Ureter (tissue), 1 donor: ENCODE measurements at regions not wholly inside any gene's neighbourhood (a gene's known extent, or its start where the extent isn't known, plus 50 kb on each side); places are given as distances from the start of the nearest gene placed in this dataset.
"Not testable (repeated sequence)": the region's sequence is repeated elsewhere in the genome, so short reads cannot be mapped to it uniquely, and the experiment has no call there.

ENCODE experiments used
- DNase-seq: peaks from one replicate; pipeline ENCODE4 v3.0.0-alpha.2; 2020; ENCODE audit warnings: low spot score
- donor health status: DM: yes; HTN: yes; CAD: no.

GRCh38 chr10:120204877-120205276 is 252.2 kb upstream of the PLPP4 start:
- no peak for DNase-seq

DNA sequence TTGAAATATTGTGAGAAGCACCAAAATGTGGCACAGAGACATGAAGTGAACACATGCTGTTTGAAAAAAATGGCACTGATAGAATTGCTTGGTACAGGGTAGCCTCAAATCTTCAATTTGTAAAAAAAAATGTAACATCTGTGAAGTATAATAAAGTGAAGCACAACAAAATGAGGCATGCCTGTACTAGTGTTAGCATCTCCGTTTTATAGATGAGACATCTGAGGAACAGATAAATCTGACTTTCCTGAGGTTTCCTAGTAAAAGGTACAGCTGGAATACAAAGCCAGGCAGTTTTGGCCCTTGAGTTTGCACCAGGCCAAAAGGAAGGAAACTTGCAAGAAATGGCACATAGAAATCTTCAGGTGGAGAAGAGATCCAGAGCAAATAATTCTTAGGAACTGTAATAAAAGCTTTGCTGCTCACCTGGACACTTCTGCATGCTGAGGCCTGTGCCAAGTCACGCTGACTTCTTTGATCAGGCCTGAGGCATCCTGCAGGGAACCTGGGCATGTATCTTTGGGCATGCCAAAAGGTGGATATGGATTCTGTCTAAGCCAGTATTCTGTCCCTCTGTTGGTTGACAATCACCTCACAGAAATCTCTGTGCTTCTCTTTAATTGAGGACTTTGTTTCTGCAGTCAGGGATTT is 251.5 kb upstream of the PLPP4 start:
- no peak for DNase-seq

DNA sequence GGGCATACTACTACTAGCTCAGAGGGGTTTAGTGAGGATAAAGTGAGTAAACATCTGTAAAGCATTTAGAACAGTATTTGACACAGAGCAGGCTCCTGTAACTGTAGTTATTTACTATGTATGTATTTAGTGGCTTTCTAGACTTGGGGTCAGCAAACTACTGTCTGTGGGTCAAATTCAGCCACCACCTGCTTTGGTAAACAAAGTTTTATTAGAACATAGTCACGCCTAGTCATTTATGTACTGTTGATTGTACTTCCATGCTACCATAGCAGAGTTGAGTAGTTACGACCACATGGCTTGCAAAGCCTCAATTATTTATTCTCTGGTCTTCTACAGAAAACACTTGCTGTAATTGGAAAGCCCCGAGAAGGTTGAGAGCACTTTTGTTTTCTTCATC is 248.5 kb upstream of the PLPP4 start:
- no peak for DNase-seq

GRCh38 chr10:120209124-120209762 is 247.8 kb upstream of the PLPP4 start:
- no peak for DNase-seq

- DNase-seq = no peak
Measured at GRCh38 chr10:120212275-120212674, 244.8 kb upstream of the PLPP4 start.

GRCh38 chr10:120213283-120213682 is 243.7 kb upstream of the PLPP4 start:
- DNase-seq = not testable (repeated sequence)

DNA sequence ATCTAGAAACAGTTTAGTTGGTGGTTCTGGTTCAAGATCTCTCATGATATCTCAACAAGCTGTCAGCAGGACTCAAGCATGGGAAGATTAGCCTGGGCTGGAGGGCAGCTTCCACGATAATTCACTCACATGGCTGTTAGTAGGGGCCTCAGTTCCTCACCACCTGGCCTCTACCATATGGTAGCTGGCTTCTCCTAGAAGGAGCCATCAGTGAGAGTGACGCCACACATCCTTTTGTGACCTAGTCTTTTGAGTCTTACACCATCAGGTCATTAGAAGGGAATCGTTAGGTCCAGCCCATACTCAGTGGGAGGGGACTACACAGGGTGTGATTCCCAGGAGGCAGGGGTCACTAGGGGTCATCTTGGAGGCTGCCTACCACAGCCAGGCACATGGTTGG is 239.3 kb upstream of the PLPP4 start:
- no peak for DNase-seq

DNA sequence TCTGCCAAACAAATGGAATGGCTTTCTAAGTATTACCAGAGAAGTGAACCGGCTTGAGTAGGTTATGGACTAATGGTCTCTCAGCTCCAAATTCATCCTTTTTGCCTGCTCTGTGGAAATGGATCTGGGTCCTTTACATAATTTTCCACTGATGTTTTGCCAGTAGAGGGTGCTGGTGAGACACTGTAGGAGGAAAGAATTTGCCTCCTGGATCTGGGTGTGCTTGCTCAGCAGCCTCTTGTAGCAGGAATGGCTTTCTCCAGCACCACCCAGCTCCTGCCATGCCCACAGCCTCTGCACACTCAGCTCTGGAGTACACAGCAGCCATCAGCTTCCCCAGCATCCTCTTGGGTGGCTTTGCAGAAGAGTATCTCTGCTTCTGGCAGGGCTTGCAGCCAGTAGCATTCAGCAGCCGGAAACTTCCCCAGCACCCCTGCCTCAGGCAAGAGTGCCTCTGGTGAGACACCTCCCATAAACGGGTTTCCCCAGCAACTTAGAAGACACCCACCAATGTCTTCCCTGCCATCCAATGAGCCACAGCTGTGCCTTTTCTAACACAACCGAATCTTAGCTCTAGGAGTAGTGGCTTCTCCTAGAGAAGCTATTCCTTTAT is 235.0 kb upstream of the PLPP4 start:
- DNase-seq = no peak

DNA sequence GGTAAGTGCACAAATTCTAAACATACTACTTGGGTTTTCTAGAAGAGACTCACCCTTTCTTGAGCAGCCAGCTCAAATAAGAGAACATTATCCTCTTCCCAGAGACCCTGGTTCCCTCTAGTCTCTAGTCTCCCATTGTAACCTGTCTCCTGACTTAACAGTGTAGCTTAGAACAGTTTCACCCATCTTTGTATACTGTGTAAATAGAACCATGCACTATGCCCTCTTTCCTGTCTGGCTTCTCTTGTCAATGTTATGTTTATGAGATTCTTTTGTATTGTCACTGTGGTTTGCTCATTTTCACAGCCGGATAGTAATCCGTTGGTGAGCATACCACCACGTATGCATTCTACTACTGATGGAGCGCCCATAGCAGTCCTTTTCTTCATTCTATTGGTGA is 227.4 kb upstream of the PLPP4 start:
- DNase-seq = no peak

- DNase-seq = not testable (repeated sequence)
Measured at GRCh38 chr10:120239695-120240094, 217.3 kb upstream of the PLPP4 start.

DNA sequence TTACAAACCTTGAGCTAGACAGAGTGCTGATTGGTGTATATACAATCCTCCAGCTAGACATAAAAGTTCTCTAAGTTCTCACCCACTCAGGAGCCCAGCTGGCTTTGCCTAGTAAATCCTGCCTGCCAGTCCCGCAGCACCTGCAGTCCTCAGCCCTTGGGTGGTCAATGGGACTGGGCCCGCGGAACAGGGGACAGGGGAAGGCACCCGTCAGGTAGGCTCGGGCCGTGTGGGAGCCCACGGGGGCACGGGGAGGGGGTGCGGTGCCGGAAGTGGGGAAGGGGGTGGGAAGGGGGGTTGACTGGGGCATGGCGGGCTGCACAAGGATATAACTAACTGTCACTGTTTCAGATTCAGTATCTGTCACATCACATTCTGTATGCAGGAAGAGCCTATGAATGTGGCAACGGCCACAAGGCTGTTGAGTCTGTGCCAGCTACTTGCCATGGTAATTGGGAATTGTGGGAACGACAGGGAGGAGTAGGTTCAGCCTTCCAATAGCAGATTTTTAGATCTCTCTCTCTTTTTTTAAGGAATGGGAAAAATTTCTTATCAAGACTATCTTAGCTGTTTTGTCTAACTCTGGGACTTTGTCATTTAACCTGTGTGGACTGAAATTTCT is 205.1 kb upstream of the PLPP4 start:
- no peak for DNase-seq

GRCh38 chr10:120253131-120253530 is 203.9 kb upstream of the PLPP4 start:
- DNase-seq = no peak

DNA sequence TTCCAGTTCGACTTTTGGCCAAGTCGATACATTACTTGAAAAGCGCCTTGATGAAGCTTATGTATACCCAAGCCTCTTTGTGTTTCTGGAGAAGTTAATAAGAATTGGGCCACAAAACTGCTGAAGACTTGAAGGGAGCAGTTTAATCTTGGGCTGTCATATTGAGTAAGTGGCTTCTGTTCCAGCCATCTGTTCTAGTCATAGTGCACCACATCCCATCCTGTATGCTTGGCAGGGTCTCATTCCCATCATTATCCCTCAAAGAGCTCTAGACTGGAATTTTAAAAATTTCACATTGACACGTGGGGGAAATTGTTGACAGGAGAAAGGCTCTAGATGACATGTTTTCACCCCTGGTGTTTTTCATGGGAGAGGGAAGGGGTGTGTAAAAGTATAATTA is 196.6 kb upstream of the PLPP4 start:
- no peak for DNase-seq

DNA sequence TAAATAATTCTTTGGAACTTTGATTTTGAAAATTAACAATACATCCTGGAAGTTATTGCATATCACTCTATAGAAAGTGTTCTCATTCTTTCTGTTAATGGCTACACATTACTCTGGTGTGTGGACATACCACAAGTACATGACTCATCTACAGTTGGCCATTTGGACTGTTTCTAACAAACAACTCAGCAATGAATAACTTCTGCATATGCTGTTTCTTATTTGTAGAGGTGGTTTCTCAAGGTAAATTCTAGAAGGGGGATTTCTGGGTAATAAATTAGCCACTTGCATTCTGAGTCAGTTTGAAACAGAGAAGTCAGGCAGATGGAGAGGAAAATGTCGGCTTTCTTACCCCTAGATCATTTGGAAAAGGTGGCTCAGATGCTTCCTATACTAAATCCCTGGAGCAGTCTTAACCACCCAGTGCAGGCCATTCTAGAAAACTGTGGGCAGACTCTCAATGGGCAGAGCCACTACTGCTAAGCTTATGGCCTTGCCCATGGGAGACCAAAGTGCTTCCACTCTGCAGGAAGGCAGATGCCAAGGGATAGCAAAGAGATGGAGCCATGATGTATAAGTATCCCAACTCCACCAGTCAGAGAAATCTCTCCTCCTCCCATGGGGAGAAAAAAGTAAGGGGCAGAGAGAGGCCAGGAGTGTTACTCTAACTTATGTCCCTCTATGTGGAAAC is 194.0 kb upstream of the PLPP4 start:
- no peak for DNase-seq

GRCh38 chr10:120266022-120266421 is 191.0 kb upstream of the PLPP4 start:
- DNase-seq = no peak

GRCh38 chr10:120270906-120271305 is 186.1 kb upstream of the PLPP4 start:
- no peak for DNase-seq

- no peak for DNase-seq
Measured at GRCh38 chr10:120271696-120272095, 185.3 kb upstream of the PLPP4 start.

GRCh38 chr10:120272350-120272749 is 184.7 kb upstream of the PLPP4 start:
- DNase-seq = no peak

GRCh38 chr10:120278069-120278468 is 179.0 kb upstream of the PLPP4 start:
- no peak for DNase-seq

DNA sequence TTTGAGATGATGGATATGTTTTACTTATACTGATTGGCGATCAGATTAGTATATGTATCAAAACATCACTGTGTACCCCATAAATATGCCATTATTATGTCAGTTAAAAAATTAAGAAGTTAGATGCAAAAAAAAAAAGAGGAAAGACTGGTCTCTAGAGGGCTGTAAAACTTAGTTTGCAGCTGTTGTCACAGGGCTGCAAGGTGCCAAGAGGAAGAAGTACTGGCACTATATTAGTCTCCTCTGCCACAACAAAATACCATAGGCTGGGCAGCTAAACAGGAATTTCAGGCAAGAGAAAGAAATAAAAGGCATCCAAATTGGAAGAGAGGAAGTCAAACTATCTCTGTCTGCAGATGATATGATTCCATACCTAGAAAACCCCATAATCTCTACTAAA is 177.8 kb upstream of the PLPP4 start:
- DNase-seq = no peak

- no peak for DNase-seq
Measured at GRCh38 chr10:120282421-120282820, 174.6 kb upstream of the PLPP4 start.

DNA sequence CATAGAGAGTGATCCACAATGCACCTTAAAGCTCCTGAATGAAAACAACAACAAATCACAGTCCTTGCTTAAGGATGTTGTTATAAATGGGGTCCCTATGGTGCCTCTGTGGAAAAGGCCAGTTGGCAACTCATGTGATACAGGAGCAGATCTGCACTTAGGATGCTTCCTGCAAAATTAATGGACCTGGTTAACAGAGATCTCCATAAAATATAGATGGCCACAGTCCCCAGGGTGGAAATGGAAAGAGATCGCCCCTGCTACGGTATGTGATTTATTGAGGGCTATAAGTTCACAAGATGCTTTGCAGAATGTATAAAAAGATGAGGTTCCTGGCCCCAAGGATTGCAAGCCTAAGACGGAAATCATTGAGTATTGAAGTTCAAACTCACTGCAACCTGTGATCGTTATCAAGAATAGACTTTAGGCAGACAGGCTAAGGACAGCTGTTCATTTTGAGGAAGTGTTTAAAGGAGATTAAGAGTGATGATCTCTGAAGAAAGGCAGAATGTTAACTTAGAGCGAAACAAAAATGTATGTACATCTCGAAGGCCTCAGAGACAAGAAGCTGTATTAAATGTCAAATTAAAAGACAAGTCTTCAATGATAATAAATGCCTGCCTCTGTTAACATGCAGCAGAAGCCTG is 174.1 kb upstream of the PLPP4 start:
- no peak for DNase-seq
